ENCODE measurements at regions not wholly inside any gene's neighbourhood (a gene's known extent, or its start where the extent isn't known, plus 50 kb on each side); places are given as distances from the start of the nearest gene placed in this dataset.

DNA sequence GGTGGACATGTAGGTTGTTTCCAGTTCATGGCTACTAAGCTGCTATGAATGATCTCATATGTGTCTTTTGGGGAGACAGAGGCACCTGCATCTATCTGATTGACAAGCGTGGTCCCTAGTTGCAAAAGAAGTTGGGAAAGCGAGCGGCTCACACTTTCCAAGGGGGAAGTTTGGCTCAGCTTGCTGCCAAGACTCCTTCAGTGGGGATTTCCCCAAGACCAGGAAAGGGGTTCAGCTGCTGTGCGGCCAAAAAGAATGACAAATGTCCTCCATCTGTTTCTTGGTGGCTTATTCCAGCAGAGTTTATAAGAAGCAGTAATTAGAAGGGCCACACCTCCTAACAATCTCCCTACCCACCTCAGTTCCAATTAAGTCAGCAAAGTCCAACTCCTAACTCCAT lies 128.5 kb upstream of the GALNT2 start:
- no peak for DNase-seq

DNA sequence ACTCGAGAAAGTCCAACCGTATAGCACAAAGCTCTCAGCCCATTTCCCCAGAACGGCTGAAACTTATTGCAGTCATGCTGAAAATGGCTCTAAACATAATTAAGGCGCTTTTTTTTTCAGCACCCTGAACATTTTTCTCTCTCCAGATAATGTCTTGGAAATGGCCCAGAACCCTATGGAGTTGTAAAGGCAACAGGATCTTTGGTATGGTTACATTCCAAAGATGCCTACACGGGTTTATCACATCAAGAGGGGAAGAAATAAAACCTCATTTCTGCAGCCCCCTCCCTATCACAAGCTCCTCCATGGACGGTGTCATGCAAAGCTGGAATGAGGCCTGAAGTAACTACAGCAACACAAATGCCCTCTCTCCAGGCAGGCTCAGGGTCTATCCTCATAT lies 126.4 kb upstream of the GALNT2 start:
- DNase-seq = no peak

DNA sequence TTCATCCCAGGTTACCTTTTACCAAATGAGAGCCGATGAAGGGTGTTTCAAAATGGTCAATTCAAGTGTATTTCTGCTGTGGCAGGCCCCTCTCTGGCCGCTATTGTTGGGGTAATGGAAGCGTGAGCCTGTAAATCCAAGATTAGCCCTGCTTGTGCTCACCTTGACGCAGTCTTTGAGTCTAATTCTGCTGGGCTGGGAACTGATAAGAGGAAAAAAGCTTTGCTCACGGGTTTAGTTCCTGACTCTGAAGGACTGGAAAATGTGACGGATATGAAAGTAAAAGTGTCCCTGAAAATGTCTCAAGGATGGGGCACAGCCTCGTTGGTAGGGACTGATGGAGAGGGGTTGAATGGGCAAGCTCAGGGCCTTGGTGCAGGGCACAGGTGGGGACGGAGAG lies 125.9 kb upstream of the GALNT2 start:
- DNase-seq = no peak

DNA sequence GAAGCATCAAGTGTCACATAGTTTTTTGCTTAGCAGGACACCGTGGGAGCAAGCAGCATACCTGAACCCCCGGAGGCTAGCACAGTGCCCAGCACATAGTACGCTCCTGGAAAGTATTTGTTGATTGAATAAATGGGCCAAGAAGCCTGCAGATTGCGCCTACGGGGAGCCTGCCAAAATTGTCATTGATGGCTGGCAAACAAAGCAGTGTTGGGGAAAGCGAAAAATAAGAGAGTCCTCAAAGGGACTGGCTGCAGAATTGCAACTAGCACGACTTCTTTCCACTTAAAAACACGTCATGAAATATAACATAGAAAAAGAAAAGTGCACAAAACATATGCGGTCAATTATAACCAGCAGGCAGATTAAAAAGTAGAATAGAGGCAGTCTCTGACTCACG lies 125.2 kb upstream of the GALNT2 start:
- no peak for DNase-seq

DNA sequence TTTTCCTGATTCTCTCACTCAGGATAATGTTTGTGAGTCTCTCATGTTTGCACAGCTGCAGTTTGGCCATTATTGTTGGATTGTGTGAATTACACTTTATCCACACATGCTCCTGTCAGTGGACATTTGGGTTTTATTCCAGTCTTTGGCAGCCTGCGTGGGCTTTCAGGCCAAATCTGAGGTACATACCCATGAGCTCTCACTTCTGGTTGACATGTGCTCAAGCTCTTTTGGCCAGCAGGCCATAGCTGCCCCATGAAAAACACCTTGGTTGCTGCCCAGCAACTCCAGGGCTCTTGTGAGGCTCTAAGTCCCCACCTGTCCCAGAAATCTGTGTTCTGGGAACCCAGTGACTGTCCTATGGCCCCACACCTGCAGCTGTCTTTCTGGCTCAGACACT lies 124.5 kb upstream of the GALNT2 start:
- no peak for DNase-seq

DNA sequence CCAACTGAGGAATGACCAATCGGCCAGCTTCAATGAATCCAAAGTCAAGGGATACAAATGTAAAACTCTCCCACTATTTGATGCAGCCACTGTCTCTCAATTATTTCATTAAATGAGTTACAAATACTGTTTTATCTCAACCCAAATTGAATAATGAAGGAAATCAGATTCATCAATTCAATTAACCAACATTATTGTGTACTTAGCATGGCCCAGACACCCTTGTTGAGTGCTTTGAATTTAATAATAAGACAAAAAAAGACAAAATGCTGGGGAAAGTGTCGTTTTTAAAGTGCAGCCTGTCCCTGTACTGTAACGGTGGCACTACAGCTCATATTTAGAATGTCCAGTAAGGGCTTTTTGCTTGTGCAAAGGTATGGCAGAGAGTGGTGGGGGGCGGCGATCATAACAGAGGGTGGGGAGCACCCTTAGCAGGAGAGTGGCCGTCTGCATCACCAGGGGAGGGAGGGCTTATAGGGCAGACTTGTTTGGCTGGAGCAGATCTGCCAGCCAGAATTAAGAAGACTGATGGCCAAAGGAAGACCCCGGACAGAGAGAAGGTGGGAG lies 123.8 kb upstream of the GALNT2 start:
- no peak for DNase-seq

DNA sequence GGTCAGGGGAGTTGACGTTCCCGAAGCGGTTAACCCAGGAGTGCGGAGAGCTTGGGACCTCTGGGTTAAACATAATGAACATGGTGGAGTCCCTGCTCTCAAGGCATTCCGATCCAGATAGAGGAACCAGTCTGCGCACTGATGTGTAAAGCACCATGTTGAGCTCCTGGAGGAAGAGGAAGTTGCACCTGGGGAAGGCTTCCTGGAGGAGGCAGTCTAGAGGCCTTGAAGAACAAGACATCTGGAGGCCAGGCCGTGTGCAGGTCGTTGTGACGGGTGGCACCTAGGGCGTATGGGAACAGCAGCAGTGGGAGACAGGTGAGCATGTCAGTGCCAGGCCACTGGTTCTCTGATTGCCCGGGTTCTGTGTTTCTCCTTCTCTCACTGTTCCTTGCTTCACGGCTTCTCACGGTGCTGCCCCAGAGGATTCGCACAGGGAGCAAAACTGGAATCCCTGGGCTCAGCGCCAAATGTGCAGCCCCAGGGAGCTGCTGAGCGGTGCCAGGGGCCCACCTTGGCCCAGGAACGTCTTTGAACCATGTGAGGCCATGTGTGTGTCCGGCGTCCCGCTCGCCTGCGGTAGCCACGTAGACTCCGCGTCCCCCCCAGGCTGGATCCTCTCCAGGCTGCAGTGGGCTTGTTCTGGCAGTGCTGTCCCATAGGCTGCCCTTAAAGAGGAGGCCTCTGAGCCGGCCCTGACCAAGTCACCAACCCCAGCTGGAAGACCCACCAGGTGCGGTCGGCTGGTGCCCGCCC lies 122.9 kb upstream of the GALNT2 start:
- DNase-seq = no peak

DNA sequence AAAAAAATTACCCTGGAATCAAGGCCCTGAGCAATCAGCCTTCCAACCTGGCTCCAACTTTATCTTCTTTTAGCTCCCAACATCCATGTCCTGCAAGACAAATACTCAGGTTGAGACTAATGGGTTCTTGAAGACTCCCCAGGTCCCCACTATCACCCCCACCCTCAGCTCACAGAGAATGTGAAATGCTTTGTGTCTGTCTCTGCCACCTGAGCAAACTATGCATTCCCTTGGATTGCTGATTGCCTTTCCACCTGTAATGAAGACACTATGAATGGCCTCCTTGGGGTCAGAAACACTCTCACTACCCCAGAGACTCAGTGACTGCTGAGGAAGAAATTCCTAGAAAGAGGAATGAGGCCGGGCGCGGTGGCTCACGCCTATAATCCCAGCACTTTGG lies 121.2 kb upstream of the GALNT2 start:
- no peak for DNase-seq

DNA sequence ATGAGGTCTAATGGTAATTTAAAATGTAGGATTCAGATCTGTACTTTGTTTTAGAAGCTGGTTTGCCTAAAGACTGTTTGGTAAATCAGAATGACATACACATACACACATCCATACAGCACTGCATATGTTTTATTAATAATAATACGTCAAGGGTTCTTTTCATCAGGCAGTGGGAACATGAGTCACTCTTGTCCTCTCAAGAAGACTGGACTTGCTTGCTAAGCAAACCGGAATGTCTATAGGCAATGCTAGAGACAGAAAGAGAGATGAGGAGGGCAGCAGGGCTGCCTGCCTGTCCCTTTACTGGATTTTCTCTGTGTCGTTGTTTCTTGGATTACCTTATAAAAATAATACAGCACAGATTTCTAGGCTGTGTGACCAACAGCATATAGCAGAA lies 119.1 kb upstream of the GALNT2 start:
- no peak for DNase-seq

DNA sequence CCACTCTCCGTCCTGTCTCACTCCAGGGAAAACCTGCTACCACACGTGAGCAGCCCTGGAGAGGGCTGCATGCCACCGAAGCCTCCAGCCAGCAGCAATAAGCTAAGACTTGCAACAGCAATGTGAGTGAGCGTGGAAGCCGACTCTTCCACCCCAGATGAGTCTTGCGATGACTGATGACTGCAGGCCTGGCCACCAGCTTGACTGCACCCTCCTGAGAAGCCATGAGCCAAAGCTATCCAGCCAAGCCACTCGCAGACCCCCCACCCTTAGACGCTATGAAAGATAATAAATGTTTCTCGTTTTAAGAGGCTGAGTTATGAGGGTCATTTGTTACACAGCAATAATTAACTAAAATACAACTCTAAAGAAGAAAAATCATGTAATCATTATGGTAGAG lies 118.6 kb upstream of the GALNT2 start:
- no peak for DNase-seq

DNA sequence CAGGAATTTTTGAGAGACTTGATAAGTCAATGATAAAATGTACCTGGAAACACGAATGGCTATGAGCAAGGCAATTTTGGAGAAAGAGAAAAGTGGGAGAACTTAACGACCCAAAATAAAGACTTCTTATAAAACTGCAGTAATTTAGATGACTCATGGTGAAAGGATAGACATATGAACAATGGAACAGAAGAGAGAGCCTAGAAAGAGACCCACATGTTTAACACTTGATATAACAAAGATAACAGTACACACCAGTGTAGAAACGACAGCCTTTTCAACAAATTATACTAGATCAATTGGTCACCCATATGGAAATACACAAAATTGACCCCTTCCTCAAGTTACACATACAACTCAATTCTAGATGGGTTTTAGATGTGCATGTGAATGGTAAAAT lies 117.5 kb upstream of the GALNT2 start:
- no peak for DNase-seq

DNA sequence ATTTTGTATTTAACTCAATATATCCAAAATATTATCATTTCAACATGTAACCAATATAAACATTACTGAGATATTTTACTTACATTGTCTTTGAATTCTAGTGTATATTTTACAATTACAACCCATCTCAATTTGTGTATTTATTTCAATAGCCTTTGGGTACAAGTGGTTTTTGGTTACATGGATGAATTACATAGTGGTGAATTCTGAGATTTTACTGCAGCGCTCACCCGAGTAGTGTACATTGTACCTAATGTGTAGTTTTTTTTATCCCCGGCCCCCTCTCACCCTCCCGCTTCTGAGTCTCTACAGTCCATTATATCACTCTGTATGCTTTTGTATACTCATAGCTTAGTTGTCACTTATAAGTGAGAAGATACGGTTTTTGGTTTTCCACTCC lies 117.0 kb upstream of the GALNT2 start:
- no peak for DNase-seq

DNA sequence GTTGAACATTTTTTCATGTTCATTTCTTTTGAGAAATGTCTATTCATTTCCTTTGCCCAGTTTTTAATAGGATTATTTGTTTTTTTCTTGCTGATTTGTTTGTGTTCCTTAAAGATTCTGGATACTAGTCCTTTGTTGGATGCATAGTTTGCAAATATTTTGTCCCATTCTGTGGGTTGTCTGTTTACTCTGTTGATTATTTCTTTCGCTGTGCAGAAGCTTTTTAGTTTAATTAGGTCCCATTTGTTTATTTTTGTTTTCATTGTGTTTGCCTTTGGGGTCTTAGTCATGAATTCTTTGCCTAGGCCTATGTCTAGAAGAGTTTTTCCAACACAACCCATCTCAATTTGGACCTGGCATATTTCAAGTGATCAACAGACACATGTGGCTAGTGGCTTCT lies 116.1 kb upstream of the GALNT2 start:
- no peak for DNase-seq

DNA sequence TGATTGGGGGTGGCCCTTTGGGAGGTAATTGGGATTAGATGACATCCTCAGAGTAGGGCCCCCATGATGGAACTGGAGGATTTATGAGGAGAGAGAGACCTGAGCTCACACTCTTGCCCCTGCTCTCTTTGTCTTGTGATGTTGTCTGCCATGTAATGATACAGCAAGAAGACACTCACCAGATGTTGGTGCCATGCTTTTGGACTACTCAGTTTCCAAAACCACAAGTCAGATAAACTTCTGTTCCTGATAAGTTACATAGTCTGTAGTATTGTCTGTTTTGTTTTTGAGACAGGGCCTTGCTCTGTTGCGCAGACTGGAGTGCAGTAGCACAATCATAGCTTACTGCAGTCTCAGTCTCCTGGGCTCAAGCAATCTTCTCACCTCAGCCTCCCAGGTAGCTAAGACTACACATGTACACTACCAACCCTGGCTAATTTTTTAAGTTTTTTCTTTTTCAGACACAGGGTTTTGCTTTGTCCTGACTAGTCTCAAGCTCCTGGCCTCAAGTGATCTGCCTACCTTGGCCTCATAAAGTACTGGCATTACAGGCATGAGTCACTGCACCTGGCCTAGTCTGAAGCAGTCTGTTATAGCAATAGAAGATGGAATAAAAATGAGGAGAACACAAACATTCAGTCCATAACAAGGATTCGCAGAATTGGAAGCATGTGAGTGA lies 115.0 kb upstream of the GALNT2 start:
- DNase-seq = no peak

DNA sequence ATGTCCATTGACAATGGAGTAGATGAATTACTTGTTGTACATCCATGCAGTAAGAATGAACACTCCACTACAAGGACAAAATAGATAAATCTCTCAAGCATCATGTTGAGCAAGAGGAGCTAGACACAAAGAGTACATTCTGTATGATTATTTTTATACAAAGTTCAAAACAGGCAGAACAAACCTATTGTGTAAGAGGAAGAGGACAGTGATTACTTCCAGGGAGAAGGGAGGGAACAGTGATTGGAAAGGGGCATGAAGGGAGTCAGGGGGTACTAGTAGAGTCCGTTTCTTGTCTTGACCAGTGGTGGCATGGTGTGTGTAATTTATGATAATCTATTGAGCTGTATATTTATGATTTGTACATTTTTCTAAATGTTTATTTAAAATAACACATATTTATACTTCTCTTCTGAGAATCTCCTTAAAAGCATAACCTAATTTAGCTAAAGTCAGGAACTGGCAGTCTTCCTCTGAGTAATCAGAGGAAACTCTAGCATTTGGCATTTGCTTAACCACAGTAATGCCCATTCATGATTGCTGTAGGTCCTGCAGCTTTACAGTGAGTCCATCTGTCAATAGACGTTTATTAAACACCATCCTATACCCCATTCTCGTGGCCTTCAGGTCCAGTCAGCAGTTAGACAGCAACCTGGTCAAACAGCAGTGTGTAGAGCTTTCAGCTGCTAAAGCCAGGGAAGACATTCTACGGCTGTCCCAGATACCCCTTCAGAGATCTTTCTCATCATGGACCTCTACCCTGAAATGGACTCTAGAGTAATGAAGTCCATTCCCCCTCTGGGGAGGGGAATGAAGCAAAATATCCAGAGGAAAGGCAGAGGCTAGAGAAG lies 114.1 kb upstream of the GALNT2 start:
- DNase-seq = no peak

DNA sequence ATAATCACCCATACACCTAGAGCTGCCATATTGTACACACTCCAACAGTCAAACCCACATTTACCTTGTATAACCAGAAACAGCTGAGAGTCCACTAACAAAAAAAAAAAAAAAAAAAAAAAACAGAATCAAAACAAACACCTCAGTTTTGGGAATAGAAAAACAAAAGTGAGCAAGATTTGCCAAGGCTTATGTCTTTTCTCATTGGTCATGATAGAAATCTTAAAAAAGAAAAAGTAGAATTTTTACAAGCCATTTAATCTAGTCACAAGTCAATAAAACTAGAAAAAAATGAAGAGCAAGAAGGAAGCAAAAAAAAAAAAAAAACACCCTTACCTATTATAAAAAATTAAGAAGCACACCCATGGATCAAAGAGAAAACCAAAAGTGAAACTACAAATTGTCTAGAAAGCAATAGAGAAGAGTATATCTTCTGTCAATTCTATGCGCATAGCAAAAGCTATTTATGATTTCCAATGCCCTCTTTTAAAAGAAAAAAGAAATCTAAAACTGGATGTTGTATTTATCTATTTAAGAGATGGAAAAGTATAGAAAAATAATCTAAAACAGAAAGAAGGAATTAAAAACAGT lies 113.2 kb upstream of the GALNT2 start:
- no peak for DNase-seq

DNA sequence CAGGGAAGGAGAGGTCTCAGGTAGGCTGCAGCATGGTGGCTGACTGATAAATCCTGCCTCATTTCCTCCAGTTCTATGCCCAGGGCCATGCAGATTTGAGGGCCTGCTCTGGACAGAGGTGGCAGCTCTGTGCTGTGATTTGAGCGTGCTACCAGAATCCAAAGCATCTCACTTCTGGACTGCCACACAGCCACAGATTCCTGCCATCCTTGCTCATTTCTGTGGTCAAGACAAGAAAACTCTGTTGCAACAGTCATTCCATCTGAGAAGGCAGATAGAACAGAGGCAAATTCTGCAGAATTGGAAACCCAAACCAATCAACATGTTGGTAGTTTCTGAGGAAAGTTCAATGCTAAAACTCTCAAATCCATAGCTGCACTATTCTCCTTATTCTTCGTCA lies 102.8 kb upstream of the GALNT2 start:
- no peak for DNase-seq

DNA sequence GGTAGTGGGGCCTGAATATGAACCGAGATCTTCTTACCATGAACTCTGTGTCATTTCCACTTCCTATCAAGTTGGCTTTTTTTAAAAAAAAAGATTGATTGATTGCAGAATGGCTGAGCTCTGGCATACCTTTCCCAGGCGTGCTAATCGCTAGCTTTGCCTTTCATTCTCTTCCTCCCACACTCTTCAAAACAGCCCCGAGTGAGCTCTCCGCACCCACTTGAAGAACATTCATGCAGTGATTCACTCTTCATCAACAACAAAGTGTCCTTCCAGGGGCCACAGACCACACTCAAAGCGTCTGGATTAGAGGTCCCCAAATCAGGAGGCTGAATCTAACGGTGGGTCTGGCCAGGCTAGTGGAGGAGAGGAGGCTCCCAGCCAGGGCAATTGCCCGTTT lies 96.3 kb upstream of the GALNT2 start:
- no peak for DNase-seq

DNA sequence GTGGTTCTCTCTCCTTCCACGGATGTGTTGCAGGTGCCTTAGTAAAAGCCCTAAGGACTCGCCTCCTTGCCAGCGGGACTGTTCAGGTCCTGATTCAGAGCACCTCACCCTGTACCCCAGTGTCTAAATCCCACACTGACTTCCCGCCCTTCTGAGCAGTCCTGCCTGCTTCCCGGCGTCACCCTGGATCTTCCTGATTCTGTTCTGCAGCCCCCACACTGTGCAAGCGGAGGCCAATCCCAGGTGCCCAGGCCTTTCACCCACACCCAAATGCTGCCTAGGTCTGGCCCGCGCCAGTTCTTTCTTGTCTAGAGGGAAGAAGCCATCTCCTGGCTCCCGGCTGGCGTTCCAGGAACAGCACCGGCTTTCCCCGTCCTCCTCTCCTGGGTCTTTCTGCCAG lies 95.9 kb upstream of the GALNT2 start:
- no peak for DNase-seq

DNA sequence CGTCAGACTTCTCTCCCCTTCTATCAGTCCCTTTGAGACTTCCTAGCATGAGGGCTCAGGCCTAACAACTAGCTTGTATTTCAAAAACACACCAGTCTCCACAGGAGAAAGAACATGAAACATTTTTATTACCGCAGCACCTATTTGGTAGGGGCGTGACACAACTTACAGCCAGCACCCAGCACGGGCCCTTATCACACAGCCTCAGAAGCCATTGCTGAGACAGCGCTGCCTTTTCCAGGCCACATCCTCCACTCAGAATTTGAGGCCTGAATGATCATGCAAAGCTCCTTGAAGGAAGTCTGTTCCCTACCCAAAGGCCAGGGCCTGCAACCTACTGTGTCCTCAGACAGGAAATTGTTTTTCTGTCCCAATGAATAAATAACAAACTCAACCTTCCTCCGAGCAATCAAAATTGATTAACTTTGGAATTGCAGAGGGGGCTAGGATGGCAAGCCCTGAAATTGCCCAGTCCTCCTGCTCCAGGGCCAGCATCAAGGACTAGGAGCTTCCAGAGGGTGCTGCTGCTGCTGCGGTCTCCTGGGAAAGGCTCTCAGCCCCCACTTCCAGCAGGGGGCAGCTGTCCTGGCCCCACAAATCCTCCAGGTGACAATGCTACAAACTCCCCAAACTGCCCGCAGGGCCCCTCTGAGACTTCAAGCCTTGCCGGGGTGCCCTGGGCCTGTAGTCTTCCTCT lies 94.3 kb upstream of the GALNT2 start:
- DNase-seq = peak; percentile 10

DNA sequence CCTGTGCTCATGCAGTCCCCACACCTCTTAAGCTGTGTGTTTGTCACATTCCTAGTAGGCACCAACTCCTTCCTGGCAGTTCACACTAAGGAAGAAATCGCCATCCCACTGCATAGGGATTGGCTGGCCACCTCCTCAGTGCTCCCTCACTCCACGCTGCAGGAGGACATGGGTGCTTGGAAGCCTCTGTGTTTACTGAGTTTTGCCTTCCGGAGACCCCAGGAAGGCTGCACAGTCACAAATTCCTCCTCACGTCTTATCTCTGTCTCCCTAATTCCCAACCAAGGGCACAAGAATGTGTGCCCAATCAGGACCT lies 93.8 kb upstream of the GALNT2 start:
- DNase-seq = no peak

DNA sequence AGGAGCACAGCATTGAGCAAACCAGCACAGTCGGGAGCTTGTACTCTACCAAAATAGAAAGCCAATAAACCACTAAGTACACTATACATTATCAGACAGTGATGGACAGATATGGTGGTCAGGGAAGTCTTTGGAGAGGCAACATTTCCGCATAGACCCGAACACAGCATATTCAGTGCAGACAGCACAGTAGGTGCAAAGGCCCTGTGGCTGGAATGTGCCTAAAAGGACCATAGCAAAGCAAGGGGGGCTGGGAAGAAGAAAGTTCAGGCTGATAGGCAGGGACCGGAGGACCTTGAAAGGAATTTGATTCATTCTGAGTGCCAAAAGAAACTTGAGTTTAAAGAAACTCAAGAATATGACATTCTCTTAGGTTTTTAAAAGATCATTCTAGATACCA lies 92.0 kb upstream of the GALNT2 start:
- no peak for DNase-seq

DNA sequence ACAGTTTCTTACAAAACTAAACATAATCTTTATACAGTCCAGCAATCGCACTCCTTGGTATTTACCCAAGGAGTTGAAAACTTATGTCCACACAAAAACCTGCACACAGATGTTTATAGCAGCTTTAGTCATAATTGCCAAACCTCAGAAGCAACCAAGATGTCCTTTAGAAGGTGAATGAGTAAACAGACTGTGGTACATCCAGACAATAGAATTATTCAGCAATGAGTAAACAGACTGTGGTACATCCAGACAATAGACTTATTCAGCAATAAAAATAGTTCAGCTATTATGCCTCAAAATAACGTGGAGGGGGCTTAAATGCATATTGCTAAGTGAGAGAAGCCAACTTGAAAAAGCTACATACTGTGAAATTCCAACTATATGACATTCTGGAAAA lies 87.0 kb upstream of the GALNT2 start:
- no peak for DNase-seq

Data from CD4-positive, alpha-beta T cell treated with Interleukin-6 for 4 hours (primary cell).